ENCODE measurements at regions not wholly inside any gene's neighbourhood (a gene's known extent, or its start where the extent isn't known, plus 50 kb on each side); places are given as distances from the start of the nearest gene placed in this dataset.

GRCh38 chr5:159644053-159644452 lies 272.2 kb upstream of the ADRA1B start:
- no peak for TF ChIP-seq CTCF (IDR thresholded peaks at IDR 0.05; ENCODE audit: borderline replicate concordance, control extremely low read depth, extremely low read depth, insufficient read depth, missing control alignments)
- in situ Hi-C loops (cut with MboI; ENCODE audit: low sequenced_read_pairs, unreplicated experiment): no loop called here
- DNase-seq (ENCODE audit: low spot score): no peak

GRCh38 chr5:159645179-159645846 lies 271.0 kb upstream of the ADRA1B start:
- no peak for DNase-seq (ENCODE audit: low spot score)
- in situ Hi-C loops (cut with MboI; ENCODE audit: low sequenced_read_pairs, unreplicated experiment): no loop called here
- no peak for TF ChIP-seq CTCF (IDR thresholded peaks at IDR 0.05; ENCODE audit: borderline replicate concordance, control extremely low read depth, extremely low read depth, insufficient read depth, missing control alignments)

GRCh38 chr5:159650803-159651202 lies 265.5 kb upstream of the ADRA1B start:
- DNase-seq (ENCODE audit: low spot score): no peak
- TF ChIP-seq CTCF (IDR thresholded peaks at IDR 0.05; ENCODE audit: borderline replicate concordance, control extremely low read depth, extremely low read depth, insufficient read depth, missing control alignments): no peak
- in situ Hi-C loops (cut with MboI; ENCODE audit: low sequenced_read_pairs, unreplicated experiment): no loop called here

- in situ Hi-C loops (cut with MboI; ENCODE audit: low sequenced_read_pairs, unreplicated experiment): no loop called here
- DNase-seq (ENCODE audit: low spot score): no peak
- no peak for TF ChIP-seq CTCF (IDR thresholded peaks at IDR 0.05; ENCODE audit: borderline replicate concordance, control extremely low read depth, extremely low read depth, insufficient read depth, missing control alignments)
Measured at GRCh38 chr5:159655757-159656409, 260.4 kb upstream of the ADRA1B start.

- in situ Hi-C loops (cut with MboI; ENCODE audit: low sequenced_read_pairs, unreplicated experiment): no loop called here
- DNase-seq (ENCODE audit: low spot score): no peak
- no peak for TF ChIP-seq CTCF (IDR thresholded peaks at IDR 0.05; ENCODE audit: borderline replicate concordance, control extremely low read depth, extremely low read depth, insufficient read depth, missing control alignments)
Measured at GRCh38 chr5:159657298-159657697, 259.0 kb upstream of the ADRA1B start.

- DNase-seq (ENCODE audit: low spot score): no peak
- in situ Hi-C loops (cut with MboI; ENCODE audit: low sequenced_read_pairs, unreplicated experiment): no loop called here
- no peak for TF ChIP-seq CTCF (IDR thresholded peaks at IDR 0.05; ENCODE audit: borderline replicate concordance, control extremely low read depth, extremely low read depth, insufficient read depth, missing control alignments)
Measured at GRCh38 chr5:159657771-159658170, 258.5 kb upstream of the ADRA1B start.

Measured in GM13976 (cell line).